Thoracic aorta (tissue), 2 donors: ENCODE measurements at regions not wholly inside any gene's neighbourhood (a gene's known extent, or its start where the extent isn't known, plus 50 kb on each side); places are given as distances from the start of the nearest gene placed in this dataset.

Experiments used
- ATAC-seq: fragments of 150-250 bp; one replicate; pipeline ENCODE4 v1.8.0; 2017; ENCODE audit warnings: low read depth; ENCODE audit not compliant: insufficient number of reproducible peaks, low FRiP score
- DNase-seq: peaks from one replicate; pipeline ENCODE4 v3.0.0-alpha.2; 2020; ENCODE audit warnings: low spot score
- H3K27ac ChIP-seq, 2 donors: fragments of 200-600 bp; sonication (generic); 1 replicate in 1 of 2; 2 replicates in 1 of 2; pipeline ENCODE4 v1.5.1; 2016; ENCODE audit warnings: mild to moderate bottlenecking in 2 of 2, moderate library complexity in 2 of 2
- H3K27me3 ChIP-seq: fragments of 200-600 bp; sonication (generic); replicated peaks from 2 replicates; pipeline ENCODE4 v1.6.0; 2016; ENCODE audit warnings: mild to moderate bottlenecking; ENCODE audit not compliant: insufficient read depth
- H3K36me3 ChIP-seq: fragments of 200-600 bp; sonication (generic); one replicate; pipeline ENCODE4 v1.5.1; 2016
- H3K4me1 ChIP-seq, 2 donors: fragments of 200-600 bp; sonication (generic); 1 replicate in 1 of 2; 2 replicates in 1 of 2; pipeline versions ENCODE4 v1.5.1 to v1.6.0; 2016; ENCODE audit warnings: low read depth in 2 of 2, mild to moderate bottlenecking in 1 of 2; ENCODE audit not compliant: control insufficient read depth in 1 of 2
- H3K4me3 ChIP-seq: fragments of 200-600 bp; sonication (generic); 2 replicates; pipeline ENCODE4 v1.5.1; 2016; ENCODE audit warnings: mild to moderate bottlenecking
- H3K9me3 ChIP-seq: fragments of 200-600 bp; sonication (generic); 2 replicates; pipeline ENCODE4 v1.5.1; 2016
- TF ChIP-seq, protein P1 (sequence below): fragments of 200-600 bp; sonication (generic); IDR thresholded peaks from one replicate; pipeline ENCODE4 v1.5.1; 2019; ENCODE audit warnings: antibody characterized with exemption

DNA sequence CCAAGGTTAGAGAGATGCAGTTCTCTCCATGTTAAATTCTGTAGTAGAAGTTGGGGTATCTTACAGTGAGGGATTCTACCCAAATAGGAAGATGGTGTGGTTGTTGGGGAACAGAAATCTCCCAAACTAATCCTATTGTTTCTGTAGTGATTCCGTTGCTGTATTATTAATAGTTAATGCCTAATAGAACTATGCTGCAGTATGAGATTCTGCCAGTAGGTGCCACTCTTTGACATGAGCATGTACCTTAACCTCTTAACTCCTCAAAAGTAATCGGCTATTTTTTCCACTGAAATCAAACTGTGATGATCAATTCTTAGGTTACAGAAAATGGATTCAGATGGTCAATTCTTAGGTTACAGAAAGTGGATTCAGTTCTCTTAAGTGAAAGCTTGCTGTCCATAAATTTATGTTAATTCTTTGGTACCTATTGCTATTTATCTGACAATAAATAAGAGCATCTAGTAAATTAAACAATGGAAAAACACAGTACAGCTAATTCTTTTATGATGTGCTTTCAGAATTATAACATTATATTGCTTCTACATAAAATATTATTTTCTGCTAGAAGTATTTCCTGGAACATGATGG is 97.9 kb upstream of the DLX2 start:
- no peak for ATAC-seq
- Histone ChIP-seq H3K4me3 (no peak overlapping the region), H3K27ac (no peak overlapping the region), H3K4me1 (no peaks in the 10 kb centered on the region), H3K9me3 (peaks cover 12% of the 10 kb centered on the region), H3K27me3 (no peaks in the 10 kb centered on the region), H3K36me3 (no peaks in the 10 kb centered on the region)
- TF ChIP-seq, protein P1, sequence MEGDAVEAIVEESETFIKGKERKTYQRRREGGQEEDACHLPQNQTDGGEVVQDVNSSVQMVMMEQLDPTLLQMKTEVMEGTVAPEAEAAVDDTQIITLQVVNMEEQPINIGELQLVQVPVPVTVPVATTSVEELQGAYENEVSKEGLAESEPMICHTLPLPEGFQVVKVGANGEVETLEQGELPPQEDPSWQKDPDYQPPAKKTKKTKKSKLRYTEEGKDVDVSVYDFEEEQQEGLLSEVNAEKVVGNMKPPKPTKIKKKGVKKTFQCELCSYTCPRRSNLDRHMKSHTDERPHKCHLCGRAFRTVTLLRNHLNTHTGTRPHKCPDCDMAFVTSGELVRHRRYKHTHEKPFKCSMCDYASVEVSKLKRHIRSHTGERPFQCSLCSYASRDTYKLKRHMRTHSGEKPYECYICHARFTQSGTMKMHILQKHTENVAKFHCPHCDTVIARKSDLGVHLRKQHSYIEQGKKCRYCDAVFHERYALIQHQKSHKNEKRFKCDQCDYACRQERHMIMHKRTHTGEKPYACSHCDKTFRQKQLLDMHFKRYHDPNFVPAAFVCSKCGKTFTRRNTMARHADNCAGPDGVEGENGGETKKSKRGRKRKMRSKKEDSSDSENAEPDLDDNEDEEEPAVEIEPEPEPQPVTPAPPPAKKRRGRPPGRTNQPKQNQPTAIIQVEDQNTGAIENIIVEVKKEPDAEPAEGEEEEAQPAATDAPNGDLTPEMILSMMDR = no peak
- no peak for DNase-seq

DNA sequence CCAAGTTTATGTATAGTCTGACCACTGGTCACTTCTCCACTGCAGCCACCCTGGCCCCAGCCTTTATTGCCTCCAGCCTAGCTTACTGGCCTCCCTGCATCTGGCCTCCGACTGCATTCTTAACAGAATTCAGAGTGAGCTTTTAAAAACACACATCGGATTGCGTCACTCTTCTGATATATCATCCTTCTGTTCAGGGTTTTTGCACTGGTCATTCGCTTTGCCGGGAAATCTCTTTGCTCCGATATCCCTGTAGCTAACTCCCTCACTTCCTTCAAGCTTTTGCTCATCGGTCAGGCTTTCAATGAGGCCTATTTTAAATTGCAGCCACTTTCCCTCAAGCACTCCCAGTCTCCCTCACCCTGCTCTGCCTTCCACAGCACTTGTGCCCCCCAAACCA is 101.6 kb upstream of the DLX2 start:
- Histone ChIP-seq H3K27ac (no peak overlapping the region), H3K9me3 (peaks cover 12% of the 10 kb centered on the region), H3K36me3 (no peaks in the 10 kb centered on the region), H3K4me1 (peaks cover 0 to 3% of the 10 kb centered on the region in 2 donors), H3K4me3 (no peak overlapping the region), H3K27me3 (no peaks in the 10 kb centered on the region)
- no peak for DNase-seq
- TF ChIP-seq, protein P1 = no peak
- ATAC-seq = no peak

DNA sequence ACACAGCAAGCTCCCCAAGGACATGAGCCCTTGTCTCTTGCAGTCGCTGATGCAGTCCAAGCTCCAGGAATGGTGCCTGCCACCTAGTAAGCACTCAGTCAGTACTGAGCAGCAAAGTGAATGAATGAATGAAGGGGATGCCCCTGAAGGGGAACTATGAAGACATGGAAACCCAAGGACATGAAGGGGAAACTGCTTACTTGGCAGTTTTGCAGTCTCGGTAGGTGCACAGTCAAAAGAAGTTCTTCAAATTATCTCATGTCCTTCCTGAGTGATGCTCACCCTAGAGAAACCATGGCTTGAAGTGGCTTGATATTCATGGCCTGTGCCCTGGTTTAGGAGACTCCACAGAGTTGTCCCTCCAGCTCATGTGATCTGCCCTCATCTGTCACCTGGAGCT is 102.1 kb upstream of the DLX2 start:
- Histone ChIP-seq H3K9me3 (peaks cover 7% of the 10 kb centered on the region), H3K36me3 (no peaks in the 10 kb centered on the region), H3K4me3 (no peak overlapping the region), H3K4me1 (peaks cover 0 to 3% of the 10 kb centered on the region in 2 donors), H3K27ac (no peak overlapping the region), H3K27me3 (no peaks in the 10 kb centered on the region)
- TF ChIP-seq, protein P1 = no peak
- ATAC-seq (no peak), DNase-seq (no peak)

DNA sequence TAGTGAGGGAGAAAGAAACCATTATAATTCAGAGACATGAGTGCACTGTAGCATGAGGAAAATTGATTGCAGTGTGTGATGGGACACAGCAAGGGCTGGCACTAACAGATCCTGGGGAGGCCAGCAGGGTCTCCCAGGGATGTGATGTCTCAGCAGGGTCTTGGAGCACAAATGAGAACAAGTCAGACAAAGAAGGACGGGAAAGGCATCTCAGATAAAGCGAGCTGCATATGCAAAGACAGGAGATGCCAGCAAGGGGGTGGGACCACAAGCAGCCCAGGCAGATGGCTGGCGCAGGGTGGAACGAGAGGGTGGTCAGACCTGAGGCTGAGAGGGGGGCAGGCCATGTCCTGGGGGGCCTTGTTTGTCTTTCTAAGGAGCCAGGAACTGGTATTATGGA is 102.6 kb upstream of the DLX2 start:
- no peak overlapping the region for H3K27ac ChIP-seq
- H3K27me3 ChIP-seq = no peaks in the 10 kb centered on the region
- TF ChIP-seq, protein P1 = no peak
- no peak overlapping the region for H3K4me3 ChIP-seq
- no peaks in the 10 kb centered on the region for H3K36me3 ChIP-seq
- peaks cover 2% of the 10 kb centered on the region for H3K9me3 ChIP-seq
- peaks cover 0 to 3% of the 10 kb centered on the region in 2 donors for H3K4me1 ChIP-seq
- no peak for DNase-seq
- ATAC-seq = no peak

DNA sequence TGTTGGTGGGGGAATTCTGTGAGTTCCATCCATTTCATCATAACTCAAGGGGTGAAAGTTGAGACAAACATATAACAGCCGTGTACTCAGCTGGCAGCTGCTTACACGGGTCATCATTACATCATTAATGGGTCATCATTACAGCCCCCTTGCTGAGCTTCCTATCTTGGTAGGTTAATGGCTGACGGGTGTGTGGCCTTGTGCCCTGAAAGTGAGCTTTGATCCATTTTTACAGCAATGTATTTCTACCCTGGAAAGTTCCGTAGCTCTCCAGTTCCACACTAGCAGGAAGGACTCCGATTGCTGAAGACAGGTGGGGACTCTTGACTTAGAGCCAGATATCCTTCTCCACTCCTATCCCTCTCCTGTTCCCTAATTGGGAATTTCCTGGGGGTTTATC is 105.2 kb upstream of the DLX2 start:
- DNase-seq (no peak), ATAC-seq (no peak)
- Histone ChIP-seq H3K9me3 (no peaks in the 10 kb centered on the region), H3K4me3 (no peak overlapping the region), H3K27ac (no peak overlapping the region), H3K27me3 (no peaks in the 10 kb centered on the region), H3K4me1 (peaks cover 0 to 3% of the 10 kb centered on the region in 2 donors), H3K36me3 (no peaks in the 10 kb centered on the region)
- TF ChIP-seq, protein P1 = no peak
